SK-N-SH treated with all-trans-retinoic acid at 6 μM for 48 hours (cell line): ENCODE measurements at regions not wholly inside any gene's neighbourhood (a gene's known extent, or its start where the extent isn't known, plus 50 kb on each side); places are given as distances from the start of the nearest gene placed in this dataset.

Source experiments
- ATAC-seq: fragments of 200-7000 bp; cut with Tn5 transposase; 3 replicates; pipeline ENCODE4 v1.9.1; 2020; ENCODE audit warnings: mild to moderate bottlenecking, moderate library complexity
- ARNTL ChIP-seq: fragments of 450-650 bp; formaldehyde crosslinking; IDR thresholded peaks from 2 replicates; pipeline ENCODE4 v1.5.0; 2020; ENCODE audit warnings: low read depth, mild to moderate bottlenecking, moderate library complexity, borderline replicate concordance
- BACH2 ChIP-seq: fragments of 250-450 bp; sonication (Bioruptor Pico); IDR thresholded peaks from 2 replicates; pipeline ENCODE4 v1.9.0; 2021; ENCODE audit warnings: mild to moderate bottlenecking, borderline replicate concordance
- CSDC2 ChIP-seq: fragments of 250-450 bp; sonication (Bioruptor Pico); IDR thresholded peaks from 2 replicates; pipeline ENCODE4 v1.5.0; 2020; ENCODE audit warnings: mild to moderate bottlenecking, moderate library complexity
- CSRNP3 ChIP-seq: fragments of 250-450 bp; sonication (Bioruptor Pico); IDR thresholded peaks from 2 replicates; pipeline ENCODE4 v1.5.1; 2021; ENCODE audit warnings: mild to moderate bottlenecking, moderate library complexity
- ESRRG ChIP-seq: fragments of 250-450 bp; sonication (Bioruptor Pico); IDR thresholded peaks from 2 replicates; pipeline ENCODE4 v1.6.1; 2021; ENCODE audit warnings: mild to moderate bottlenecking
- GLIS3 ChIP-seq: fragments of 250-450 bp; sonication (Bioruptor Pico); IDR thresholded peaks from 2 replicates; pipeline ENCODE4 v1.5.0; 2020; ENCODE audit warnings: mild to moderate bottlenecking, moderate library complexity
- OSR1 ChIP-seq: fragments of 250-450 bp; sonication (Bioruptor Pico); IDR thresholded peaks from 2 replicates; pipeline ENCODE4 v1.8.0; 2022; ENCODE audit warnings: moderate library complexity, mild to moderate bottlenecking, inconsistent platforms
- SNAI2 ChIP-seq: fragments of 250-450 bp; sonication (Bioruptor Pico); IDR thresholded peaks from 2 replicates; pipeline ENCODE4 v1.5.0; 2020; ENCODE audit warnings: mild to moderate bottlenecking, moderate library complexity
- TCF4 ChIP-seq: fragments of 250-450 bp; sonication (Bioruptor Pico); IDR thresholded peaks from 2 replicates; pipeline ENCODE4 v1.8.0; 2021; ENCODE audit warnings: mild to moderate bottlenecking, moderate library complexity, borderline replicate concordance
- ZFP3 ChIP-seq: fragments of 250-450 bp; sonication (Bioruptor Pico); IDR thresholded peaks from 2 replicates; pipeline ENCODE4 v1.5.0; 2020; ENCODE audit warnings: mild to moderate bottlenecking, moderate library complexity
- ZNF70 ChIP-seq: fragments of 450-650 bp; formaldehyde crosslinking; IDR thresholded peaks from 2 replicates; pipeline ENCODE4 v1.5.0; 2020; ENCODE audit warnings: mild to moderate bottlenecking, moderate library complexity
- ZNF8 ChIP-seq: fragments of 450-650 bp; formaldehyde crosslinking; IDR thresholded peaks from 2 replicates; pipeline ENCODE4 v1.5.0; 2020; ENCODE audit warnings: mild to moderate bottlenecking, moderate library complexity
- TF ChIP-seq, protein P1 (sequence below): fragments of 250-450 bp; sonication (Bioruptor Pico); IDR thresholded peaks from 2 replicates; pipeline ENCODE4 v1.8.0; 2021; ENCODE audit warnings: low read depth, mild to moderate bottlenecking, moderate library complexity, borderline replicate concordance
- TF ChIP-seq, protein P2 (sequence below): fragments of 250-450 bp; sonication (Bioruptor Pico); IDR thresholded peaks from 2 replicates; pipeline ENCODE4 v1.5.0; 2020; ENCODE audit warnings: mild to moderate bottlenecking, moderate library complexity
- TF ChIP-seq, protein P3 (sequence below): fragments of 250-450 bp; sonication (Bioruptor Pico); IDR thresholded peaks from 2 replicates; pipeline ENCODE4 v1.8.0; 2020; ENCODE audit warnings: mild to moderate bottlenecking, moderate library complexity, borderline replicate concordance

- TF ChIP-seq ZFP3 (CRISPR knock-in tag) (no peak), BACH2 (CRISPR knock-in tag) (no peak), ESRRG (no peak), ZNF8 (CRISPR knock-in tag) (no peak), ARNTL (CRISPR knock-in tag) (no peak), TCF4 (no peak)
- TF ChIP-seq, protein P1, sequence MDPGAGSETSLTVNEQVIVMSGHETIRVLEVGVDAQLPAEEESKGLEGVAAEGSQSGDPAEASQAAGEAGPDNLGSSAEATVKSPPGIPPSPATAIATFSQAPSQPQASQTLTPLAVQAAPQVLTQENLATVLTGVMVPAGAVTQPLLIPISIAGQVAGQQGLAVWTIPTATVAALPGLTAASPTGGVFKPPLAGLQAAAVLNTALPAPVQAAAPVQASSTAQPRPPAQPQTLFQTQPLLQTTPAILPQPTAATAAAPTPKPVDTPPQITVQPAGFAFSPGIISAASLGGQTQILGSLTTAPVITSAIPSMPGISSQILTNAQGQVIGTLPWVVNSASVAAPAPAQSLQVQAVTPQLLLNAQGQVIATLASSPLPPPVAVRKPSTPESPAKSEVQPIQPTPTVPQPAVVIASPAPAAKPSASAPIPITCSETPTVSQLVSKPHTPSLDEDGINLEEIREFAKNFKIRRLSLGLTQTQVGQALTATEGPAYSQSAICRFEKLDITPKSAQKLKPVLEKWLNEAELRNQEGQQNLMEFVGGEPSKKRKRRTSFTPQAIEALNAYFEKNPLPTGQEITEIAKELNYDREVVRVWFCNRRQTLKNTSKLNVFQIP: no peak
- TF ChIP-seq, protein P2, sequence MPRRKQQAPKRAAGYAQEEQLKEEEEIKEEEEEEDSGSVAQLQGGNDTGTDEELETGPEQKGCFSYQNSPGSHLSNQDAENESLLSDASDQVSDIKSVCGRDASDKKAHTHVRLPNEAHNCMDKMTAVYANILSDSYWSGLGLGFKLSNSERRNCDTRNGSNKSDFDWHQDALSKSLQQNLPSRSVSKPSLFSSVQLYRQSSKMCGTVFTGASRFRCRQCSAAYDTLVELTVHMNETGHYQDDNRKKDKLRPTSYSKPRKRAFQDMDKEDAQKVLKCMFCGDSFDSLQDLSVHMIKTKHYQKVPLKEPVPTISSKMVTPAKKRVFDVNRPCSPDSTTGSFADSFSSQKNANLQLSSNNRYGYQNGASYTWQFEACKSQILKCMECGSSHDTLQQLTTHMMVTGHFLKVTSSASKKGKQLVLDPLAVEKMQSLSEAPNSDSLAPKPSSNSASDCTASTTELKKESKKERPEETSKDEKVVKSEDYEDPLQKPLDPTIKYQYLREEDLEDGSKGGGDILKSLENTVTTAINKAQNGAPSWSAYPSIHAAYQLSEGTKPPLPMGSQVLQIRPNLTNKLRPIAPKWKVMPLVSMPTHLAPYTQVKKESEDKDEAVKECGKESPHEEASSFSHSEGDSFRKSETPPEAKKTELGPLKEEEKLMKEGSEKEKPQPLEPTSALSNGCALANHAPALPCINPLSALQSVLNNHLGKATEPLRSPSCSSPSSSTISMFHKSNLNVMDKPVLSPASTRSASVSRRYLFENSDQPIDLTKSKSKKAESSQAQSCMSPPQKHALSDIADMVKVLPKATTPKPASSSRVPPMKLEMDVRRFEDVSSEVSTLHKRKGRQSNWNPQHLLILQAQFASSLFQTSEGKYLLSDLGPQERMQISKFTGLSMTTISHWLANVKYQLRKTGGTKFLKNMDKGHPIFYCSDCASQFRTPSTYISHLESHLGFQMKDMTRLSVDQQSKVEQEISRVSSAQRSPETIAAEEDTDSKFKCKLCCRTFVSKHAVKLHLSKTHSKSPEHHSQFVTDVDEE: no peak
- no peak for ATAC-seq
These were observed 345.8 kb downstream of the TBC1D4 start for GRCh38 chr13:75136151-75136550.

DNA sequence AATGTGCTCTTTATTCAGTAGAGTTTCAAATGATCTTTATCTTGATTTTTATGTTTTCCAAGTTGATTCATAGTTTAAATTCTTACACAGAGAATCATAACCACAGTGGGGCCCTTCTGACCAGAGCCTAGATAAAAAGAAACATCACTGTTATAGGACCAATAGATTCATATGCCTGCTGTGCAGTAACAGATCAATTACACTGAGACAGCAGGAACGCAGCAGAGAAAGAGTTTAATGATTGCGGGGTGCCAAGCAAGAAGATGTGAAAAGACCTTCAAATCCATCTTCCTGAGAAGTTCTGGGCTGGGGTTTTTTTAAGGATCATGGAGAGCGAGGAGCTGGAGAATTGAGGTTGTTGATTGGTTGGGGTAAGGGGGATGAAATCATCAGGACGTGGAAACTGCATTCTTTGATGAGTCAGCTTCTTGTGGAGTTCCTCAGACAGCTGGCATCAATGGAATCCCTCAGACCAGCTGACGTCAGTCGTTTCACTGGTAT lies 346.6 kb downstream of the TBC1D4 start:
- no peak for TF ChIP-seq TCF4
- no peak for TF ChIP-seq GLIS3 (CRISPR knock-in tag)
- TF ChIP-seq, protein P2: no peak
- TF ChIP-seq, protein P3, sequence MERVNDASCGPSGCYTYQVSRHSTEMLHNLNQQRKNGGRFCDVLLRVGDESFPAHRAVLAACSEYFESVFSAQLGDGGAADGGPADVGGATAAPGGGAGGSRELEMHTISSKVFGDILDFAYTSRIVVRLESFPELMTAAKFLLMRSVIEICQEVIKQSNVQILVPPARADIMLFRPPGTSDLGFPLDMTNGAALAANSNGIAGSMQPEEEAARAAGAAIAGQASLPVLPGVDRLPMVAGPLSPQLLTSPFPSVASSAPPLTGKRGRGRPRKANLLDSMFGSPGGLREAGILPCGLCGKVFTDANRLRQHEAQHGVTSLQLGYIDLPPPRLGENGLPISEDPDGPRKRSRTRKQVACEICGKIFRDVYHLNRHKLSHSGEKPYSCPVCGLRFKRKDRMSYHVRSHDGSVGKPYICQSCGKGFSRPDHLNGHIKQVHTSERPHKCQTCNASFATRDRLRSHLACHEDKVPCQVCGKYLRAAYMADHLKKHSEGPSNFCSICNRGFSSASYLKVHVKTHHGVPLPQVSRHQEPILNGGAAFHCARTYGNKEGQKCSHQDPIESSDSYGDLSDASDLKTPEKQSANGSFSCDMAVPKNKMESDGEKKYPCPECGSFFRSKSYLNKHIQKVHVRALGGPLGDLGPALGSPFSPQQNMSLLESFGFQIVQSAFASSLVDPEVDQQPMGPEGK: no peak
- no peak for TF ChIP-seq CSRNP3 (CRISPR knock-in tag)
- TF ChIP-seq ESRRG: no peak
- ATAC-seq: peak; percentile 94

GRCh38 chr13:75132701-75133695 lies 349.0 kb downstream of the TBC1D4 start:
- no peak for ATAC-seq
- TF ChIP-seq SNAI2 (CRISPR knock-in tag) (no peak), CSDC2 (CRISPR knock-in tag) (no peak), ARNTL (CRISPR knock-in tag) (no peak), ZNF70 (CRISPR knock-in tag) (no peak), OSR1 (CRISPR knock-in tag) (no peak), ZFP3 (CRISPR knock-in tag) (no peak), TCF4 (no peak)
- TF ChIP-seq, protein P1: no peak
- TF ChIP-seq, protein P3: no peak
